ENCODE measurements at regions not wholly inside any gene's neighbourhood (a gene's known extent, or its start where the extent isn't known, plus 50 kb on each side); places are given as distances from the start of the nearest gene placed in this dataset.

DNA sequence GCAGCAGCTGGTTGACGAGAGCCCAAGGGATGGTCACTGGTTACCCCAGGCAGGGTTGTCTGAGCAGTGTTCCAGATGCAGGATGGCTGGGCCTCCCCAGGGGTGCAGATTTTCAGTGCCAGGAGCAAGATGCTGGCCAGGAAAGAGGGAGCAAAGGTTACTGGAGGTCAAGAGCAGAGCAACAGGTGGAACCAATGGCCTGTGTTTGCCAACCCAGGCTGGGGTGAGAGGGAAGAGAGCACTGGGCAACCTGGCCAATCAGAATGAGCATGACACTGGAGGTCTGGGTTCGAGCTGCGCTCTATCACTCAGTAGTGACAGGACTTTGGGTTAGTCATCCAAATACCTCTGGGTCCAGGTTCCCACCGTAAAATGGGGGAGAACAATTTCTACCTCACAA lies 90.6 kb upstream of the TLE3 start:
- no peaks in the 10 kb centered on the region for H3K4me1 ChIP-seq (ENCODE audit: insufficient read depth, poor library complexity, severe bottlenecking)
- TF ChIP-seq, protein P1, sequence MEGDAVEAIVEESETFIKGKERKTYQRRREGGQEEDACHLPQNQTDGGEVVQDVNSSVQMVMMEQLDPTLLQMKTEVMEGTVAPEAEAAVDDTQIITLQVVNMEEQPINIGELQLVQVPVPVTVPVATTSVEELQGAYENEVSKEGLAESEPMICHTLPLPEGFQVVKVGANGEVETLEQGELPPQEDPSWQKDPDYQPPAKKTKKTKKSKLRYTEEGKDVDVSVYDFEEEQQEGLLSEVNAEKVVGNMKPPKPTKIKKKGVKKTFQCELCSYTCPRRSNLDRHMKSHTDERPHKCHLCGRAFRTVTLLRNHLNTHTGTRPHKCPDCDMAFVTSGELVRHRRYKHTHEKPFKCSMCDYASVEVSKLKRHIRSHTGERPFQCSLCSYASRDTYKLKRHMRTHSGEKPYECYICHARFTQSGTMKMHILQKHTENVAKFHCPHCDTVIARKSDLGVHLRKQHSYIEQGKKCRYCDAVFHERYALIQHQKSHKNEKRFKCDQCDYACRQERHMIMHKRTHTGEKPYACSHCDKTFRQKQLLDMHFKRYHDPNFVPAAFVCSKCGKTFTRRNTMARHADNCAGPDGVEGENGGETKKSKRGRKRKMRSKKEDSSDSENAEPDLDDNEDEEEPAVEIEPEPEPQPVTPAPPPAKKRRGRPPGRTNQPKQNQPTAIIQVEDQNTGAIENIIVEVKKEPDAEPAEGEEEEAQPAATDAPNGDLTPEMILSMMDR (IDR thresholded peaks at IDR 0.05; ENCODE audit: poor library complexity, severe bottlenecking): no peak
- H3K27me3 ChIP-seq (ENCODE audit: insufficient read depth, poor library complexity, severe bottlenecking): no peaks in the 10 kb centered on the region
- H3K9me3 ChIP-seq (ENCODE audit: severe bottlenecking): no peaks in the 10 kb centered on the region
- no peaks in the 10 kb centered on the region for H3K36me3 ChIP-seq (ENCODE audit: low read depth)
- DNase-seq (ENCODE audit: low spot score) (no peak), ATAC-seq (ENCODE audit: low read depth) (no peak)
- no peak overlapping the region for H3K4me3 ChIP-seq (ENCODE audit: severe bottlenecking)
- H3K27ac ChIP-seq (ENCODE audit: poor library complexity, severe bottlenecking): no peak overlapping the region

DNA sequence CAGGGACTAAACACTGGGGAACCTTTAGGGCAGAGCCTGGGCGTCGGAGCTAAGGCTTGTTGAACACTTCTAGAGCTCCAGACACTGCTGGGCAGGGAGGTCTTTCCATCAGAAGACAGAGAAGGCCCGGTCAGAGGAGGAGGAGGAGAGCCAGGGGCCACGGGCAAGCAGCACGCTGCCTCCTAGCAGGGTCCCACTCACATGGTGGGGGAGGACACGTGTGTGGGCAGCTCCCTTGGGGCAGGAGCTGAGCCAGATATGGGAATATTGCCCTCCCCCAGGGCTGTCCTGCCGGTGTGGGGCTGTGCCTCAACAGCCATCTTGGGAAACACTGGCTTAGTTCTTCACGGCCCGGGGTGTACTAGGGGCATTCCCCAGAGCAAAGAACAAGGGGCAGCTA lies 89.6 kb upstream of the TLE3 start:
- H3K4me3 ChIP-seq (ENCODE audit: severe bottlenecking): no peak overlapping the region
- DNase-seq (ENCODE audit: low spot score) (no peak), ATAC-seq (ENCODE audit: low read depth) (no peak)
- no peaks in the 10 kb centered on the region for H3K36me3 ChIP-seq (ENCODE audit: low read depth)
- H3K27me3 ChIP-seq (ENCODE audit: insufficient read depth, poor library complexity, severe bottlenecking): no peaks in the 10 kb centered on the region
- no peaks in the 10 kb centered on the region for H3K4me1 ChIP-seq (ENCODE audit: insufficient read depth, poor library complexity, severe bottlenecking)
- H3K27ac ChIP-seq (ENCODE audit: poor library complexity, severe bottlenecking): no peak overlapping the region
- no peaks in the 10 kb centered on the region for H3K9me3 ChIP-seq (ENCODE audit: severe bottlenecking)
- TF ChIP-seq, protein P1 (IDR thresholded peaks at IDR 0.05; ENCODE audit: poor library complexity, severe bottlenecking): no peak

DNA sequence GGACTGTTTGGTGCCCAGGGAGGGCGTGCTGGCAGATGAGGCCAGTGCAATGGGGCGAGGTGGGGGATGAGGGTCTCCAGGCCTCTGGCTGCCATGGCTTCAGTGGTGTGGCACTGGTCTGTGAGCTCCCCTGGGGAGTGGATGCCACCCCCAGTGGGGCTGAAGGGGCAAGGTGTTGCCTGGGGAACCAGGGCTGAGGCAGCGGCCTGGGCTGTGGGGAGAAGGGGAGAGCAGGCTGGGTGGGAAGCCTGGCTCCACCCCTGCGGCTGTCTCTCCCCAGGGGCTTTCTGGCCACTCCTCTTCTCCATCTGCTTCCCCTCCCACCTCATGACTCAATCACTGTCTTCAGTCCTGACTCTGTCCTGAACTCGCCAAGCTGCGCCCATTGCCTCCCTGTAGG lies 88.4 kb upstream of the TLE3 start:
- TF ChIP-seq, protein P1 (IDR thresholded peaks at IDR 0.05; ENCODE audit: poor library complexity, severe bottlenecking): no peak
- no peaks in the 10 kb centered on the region for H3K36me3 ChIP-seq (ENCODE audit: low read depth)
- H3K27me3 ChIP-seq (ENCODE audit: insufficient read depth, poor library complexity, severe bottlenecking): no peaks in the 10 kb centered on the region
- no peaks in the 10 kb centered on the region for H3K9me3 ChIP-seq (ENCODE audit: severe bottlenecking)
- DNase-seq (ENCODE audit: low spot score) (no peak), ATAC-seq (ENCODE audit: low read depth) (no peak)
- H3K4me1 ChIP-seq (ENCODE audit: insufficient read depth, poor library complexity, severe bottlenecking): peaks cover under 1% of the 10 kb centered on the region
- H3K27ac ChIP-seq (ENCODE audit: poor library complexity, severe bottlenecking): no peak overlapping the region
- H3K4me3 ChIP-seq (ENCODE audit: severe bottlenecking): no peak overlapping the region

DNA sequence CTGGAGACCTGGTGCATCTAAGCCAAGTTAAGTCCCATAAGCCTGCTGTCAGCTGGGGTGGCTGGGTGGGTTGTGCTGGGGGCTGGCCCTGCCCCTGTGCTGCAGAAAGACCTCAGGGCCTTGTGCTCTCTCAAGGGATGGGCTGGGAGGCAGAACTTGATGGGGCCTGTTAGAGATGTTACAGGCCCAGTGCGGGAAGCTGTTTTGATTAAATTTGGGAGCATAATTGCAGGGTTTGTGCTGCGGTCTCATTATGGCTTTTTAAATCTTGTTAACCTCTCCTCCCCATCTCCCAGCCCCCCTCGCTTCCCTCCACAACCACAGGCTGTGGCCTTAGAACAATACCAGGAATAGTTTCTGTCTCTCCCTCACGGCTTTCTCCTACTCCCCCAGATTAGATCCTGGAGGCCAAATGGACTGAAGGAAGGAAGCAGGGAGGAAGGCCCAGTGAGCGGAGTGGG lies 87.6 kb upstream of the TLE3 start:
- Histone ChIP-seq H3K4me3 (ENCODE audit: severe bottlenecking) (no peak overlapping the region), H3K4me1 (ENCODE audit: insufficient read depth, poor library complexity, severe bottlenecking) (peaks cover 4% of the 10 kb centered on the region), H3K9me3 (ENCODE audit: severe bottlenecking) (no peaks in the 10 kb centered on the region), H3K27me3 (ENCODE audit: insufficient read depth, poor library complexity, severe bottlenecking) (no peaks in the 10 kb centered on the region), H3K27ac (ENCODE audit: poor library complexity, severe bottlenecking) (no peak overlapping the region), H3K36me3 (ENCODE audit: low read depth) (no peaks in the 10 kb centered on the region)
- DNase-seq (ENCODE audit: low spot score) (no peak), ATAC-seq (ENCODE audit: low read depth) (no peak)
- TF ChIP-seq, protein P1 (IDR thresholded peaks at IDR 0.05; ENCODE audit: poor library complexity, severe bottlenecking): no peak

DNA sequence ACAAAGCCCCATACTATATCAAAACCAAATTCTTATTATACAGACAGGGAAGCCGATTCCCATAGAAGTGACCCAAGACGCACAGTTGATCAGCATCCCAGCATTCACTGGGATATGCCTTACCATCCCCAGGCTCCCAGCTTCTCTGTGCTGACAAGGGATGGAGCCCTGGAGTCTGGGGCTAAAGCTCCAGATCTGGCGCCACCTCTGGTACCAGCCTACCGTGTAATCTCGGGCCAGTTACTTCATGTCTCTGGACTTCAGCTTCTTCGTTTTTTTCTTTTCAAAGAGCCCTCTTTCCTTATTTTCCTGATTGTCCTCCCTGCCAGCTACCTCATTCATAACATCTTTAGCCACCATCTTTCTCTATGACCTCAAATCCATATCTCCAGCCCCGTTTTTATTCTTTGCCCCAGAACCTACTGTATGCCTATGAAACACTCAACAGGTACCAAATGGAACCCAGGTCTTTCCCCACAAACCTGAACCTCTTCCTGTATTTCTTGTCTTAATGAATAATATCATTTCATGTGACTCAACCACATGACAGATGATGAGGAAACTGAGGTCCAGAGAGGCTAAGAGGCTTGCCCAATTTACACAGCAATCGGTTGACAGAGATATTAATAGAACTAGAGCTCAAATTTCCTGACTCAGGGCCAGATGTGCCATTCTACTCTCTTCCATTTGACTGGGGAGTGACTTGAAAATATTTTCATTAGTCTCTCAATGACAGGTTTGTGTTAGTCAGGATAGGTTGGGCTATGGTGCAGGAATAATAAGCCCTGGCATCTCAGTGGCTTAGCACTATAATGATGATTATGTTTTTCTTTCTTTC lies 85.4 kb upstream of the TLE3 start:
- no peaks in the 10 kb centered on the region for H3K9me3 ChIP-seq (ENCODE audit: severe bottlenecking)
- DNase-seq (ENCODE audit: low spot score) (no peak), ATAC-seq (ENCODE audit: low read depth) (no peak)
- no peak overlapping the region for H3K4me3 ChIP-seq (ENCODE audit: severe bottlenecking)
- H3K4me1 ChIP-seq (ENCODE audit: insufficient read depth, poor library complexity, severe bottlenecking): peaks cover 4% of the 10 kb centered on the region
- TF ChIP-seq, protein P1 (IDR thresholded peaks at IDR 0.05; ENCODE audit: poor library complexity, severe bottlenecking): no peak
- no peaks in the 10 kb centered on the region for H3K36me3 ChIP-seq (ENCODE audit: low read depth)
- no peak overlapping the region for H3K27ac ChIP-seq (ENCODE audit: poor library complexity, severe bottlenecking)
- H3K27me3 ChIP-seq (ENCODE audit: insufficient read depth, poor library complexity, severe bottlenecking): no peaks in the 10 kb centered on the region
